ENCODE measurements at regions not wholly inside any gene's neighbourhood (a gene's known extent, or its start where the extent isn't known, plus 50 kb on each side); places are given as distances from the start of the nearest gene placed in this dataset.
A peak's percentile ranks its signal among the peaks of the same experiment; 100 is the strongest.

DNA sequence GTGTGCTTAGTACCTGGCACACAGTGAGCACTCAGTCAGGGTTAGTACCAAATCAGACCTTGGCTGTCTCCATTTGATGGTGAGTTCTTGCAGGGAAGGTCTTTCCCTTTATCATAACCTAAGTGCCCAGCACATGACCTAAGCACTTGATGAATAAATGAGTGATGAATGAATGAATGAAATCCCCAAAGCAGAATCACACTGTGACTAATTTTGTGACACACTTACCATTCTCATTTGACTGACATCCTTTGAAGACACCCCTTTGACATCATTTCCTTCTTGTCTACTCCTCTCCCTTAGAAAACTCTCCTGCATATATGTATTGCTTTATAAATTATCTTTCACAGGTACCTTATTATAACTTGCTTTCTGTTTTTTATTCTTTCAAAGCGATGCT is 130.2 kb upstream of the ELL2 start:
- no peak for DNase-seq

- no peak for DNase-seq
These were observed 128.6 kb upstream of the ELL2 start for GRCh38 chr5:96090215-96090614.

DNA sequence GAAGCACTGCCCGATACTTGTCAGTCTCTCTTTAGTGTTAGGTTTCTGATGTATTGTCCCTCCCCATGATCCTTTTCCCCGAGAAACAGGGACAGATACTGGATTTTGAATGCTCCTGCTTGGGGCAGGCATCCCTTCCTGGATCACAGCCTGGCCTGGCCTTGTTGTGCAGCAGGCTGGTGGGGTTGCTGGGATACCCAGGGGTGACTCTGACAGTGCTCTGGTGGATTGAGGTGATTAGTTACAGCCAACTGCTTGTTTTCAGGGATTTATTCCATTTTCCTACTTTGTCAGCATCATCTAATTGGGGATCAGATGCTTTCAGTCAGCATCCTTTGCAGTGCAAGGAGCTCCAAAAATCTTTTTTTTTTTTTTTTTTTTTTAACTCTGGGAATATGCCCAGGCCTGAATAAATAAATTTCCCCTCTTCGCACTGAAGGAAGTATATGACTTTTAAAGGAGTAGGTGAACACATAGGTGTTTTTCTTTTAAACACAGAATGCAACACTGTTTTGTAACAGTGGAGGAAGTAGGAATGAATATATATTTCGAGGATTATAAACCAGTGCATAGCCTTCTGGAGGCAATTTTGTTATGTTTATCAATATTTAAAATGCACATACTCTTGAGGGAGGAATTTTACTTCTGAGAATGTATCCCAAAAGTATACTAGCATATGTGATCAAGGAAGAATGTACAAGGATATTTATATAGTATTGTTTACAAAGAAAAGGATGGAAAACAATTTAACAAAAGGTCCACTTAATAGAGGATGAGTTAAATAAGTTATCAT is 127.3 kb upstream of the ELL2 start:
- DNase-seq, result peak; percentile 38

GRCh38 chr5:96087939-96088338 is 126.3 kb upstream of the ELL2 start:
- DNase-seq, result no peak

DNA sequence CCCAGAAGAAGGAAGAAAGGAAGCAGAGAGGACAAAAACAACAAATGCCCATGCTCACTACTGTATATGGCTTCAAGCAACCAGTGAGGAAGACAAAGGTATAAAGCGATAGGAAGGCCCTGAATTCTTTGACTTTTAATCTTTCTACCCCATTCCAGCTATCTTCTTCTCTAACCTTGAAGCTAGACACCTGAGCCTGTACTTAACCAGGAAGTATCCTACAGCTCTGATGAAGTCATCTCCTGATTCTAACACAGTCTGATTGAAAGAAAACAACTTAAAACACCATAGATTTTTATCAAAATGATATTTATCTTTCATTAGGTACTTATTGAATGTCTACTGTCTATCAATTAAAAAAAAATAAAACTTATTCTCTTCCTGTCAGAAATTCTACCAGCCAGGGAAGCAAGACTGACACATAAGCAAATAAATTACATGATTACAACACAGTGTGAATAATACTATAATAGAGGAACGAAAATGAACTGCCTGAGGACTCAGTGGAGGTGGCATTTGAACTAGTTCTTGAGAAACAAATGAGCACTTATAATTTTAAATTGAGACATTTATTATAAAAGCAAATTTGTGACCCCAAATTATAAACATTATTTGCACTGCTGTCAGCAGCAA is 123.3 kb upstream of the ELL2 start:
- no peak for DNase-seq

GRCh38 chr5:96083361-96083881 is 121.8 kb upstream of the ELL2 start:
- no peak for DNase-seq

- DNase-seq, result no peak
These were observed 119.7 kb upstream of the ELL2 start for GRCh38 chr5:96081276-96081858.

GRCh38 chr5:96080557-96080956 is 118.9 kb upstream of the ELL2 start:
- no peak for DNase-seq

DNA sequence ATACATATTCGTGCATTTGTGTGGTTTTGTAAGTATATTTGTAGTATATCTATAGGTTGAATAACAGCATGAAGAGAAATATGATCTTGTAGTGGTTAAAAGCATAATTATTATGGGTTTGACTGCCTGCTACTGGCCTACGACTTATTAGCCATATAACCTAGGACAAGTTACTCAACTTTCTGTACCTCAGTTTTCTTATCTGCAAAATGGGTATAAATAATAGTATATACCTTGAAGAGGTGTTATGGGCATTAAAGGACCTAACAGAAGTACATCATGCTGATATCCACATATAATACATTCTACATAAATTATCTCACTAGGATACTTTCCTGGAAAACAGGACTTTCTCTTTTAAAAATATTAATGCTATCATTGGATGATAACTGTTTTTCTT is 118.3 kb upstream of the ELL2 start:
- no peak for DNase-seq

GRCh38 chr5:96079075-96079474 is 117.4 kb upstream of the ELL2 start:
- DNase-seq, result no peak

- no peak for DNase-seq
These were observed 114.8 kb upstream of the ELL2 start for GRCh38 chr5:96076451-96076850.

DNA sequence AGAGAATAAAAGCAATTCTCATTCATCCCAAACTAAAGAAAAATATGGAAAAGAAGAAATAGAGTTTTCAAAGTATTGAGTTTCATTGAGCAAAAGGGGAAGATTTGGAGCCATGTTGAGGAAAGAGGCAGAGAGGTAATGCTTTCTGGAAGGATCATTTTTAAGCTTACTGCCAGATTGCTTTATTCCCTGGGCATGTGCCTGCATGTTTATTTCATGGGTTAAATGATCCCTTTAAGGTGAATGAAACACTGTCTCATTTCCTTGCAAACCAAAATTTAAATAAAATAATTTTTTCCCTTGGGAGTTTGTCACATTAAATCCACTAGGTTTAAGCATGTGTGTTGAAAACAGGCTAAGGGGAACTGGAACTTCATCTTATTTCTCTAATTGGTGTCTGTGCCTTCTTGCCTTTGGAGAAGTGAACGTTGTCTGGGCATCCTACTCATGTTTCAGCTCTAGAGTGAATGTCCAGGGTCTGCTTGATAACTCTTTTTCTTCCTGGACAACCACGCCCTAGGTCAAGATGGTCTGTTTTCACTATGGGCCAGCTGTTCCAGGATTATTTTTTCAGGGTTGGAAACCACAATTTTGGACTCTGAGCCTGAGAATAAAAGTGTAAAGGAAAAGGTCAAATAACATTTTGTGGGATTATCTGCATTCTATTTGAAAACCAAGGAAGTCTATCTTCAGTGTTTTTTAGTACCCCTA is 114.1 kb upstream of the ELL2 start:
- no peak for DNase-seq

DNA sequence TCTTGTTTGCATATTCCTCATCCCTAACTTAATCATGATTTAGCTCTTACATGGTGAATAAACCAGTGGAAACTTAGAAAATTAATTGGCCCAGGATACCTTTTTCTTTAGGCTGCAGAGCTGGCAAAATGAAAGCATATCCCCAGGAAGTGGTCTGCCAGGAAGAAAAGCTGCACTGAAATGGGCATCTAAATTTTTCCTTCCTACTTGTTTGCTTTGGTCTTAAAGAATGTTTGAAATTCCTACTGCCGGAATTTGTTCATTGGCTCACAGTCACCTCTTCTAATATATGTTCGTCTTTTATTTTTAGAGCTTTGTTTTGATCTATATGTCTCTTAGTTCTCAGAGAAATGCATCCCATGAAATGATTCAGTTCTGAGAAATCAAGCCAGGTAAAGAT is 113.2 kb upstream of the ELL2 start:
- no peak for DNase-seq

DNA sequence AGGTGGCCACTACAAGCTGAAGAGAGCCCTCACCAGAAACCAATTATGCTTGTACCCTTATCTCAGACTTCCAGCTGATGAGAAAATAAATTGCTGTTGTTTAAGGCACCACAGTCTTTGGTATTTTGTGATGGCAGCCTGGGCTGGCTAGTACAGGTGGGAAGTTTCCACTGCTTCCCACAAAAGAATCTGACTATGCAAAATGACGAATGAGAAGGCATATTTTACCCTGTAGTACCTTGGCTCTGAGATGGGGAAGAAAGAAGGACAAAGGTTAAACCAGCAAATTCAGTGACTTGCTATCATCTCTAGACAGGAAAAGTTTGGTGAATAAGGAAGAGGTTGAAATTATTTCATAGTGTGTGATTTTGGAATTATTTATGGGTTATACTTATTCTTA is 112.8 kb upstream of the ELL2 start:
- no peak for DNase-seq

DNA sequence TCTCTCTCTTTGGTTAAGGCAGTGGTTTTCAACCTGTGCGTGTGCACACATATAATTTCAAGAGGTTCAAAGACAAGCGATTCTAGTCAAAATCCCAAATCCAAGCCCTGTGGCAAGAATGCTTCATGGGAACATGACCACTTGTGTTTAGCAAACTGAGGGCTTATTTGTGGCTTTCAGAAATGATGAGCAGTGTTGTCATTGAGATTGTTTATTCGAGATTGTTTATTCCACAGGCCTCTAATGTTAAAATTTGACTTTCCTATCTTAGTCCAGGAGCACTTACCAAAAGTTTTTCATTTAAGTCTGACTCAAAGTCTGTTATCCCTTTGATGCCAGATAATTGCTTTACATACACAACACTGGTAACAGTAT is 111.1 kb upstream of the ELL2 start:
- no peak for DNase-seq

GRCh38 chr5:96072138-96072790 is 110.6 kb upstream of the ELL2 start:
- DNase-seq, result no peak

- DNase-seq, result no peak
These were observed 109.1 kb upstream of the ELL2 start for GRCh38 chr5:96070622-96071225.

GRCh38 chr5:96067894-96068614 is 106.4 kb upstream of the ELL2 start:
- DNase-seq, result no peak

GRCh38 chr5:96067251-96067650 is 105.6 kb upstream of the ELL2 start:
- DNase-seq, result no peak

GRCh38 chr5:96066386-96066719 is 104.7 kb upstream of the ELL2 start:
- DNase-seq, result no peak

DNA sequence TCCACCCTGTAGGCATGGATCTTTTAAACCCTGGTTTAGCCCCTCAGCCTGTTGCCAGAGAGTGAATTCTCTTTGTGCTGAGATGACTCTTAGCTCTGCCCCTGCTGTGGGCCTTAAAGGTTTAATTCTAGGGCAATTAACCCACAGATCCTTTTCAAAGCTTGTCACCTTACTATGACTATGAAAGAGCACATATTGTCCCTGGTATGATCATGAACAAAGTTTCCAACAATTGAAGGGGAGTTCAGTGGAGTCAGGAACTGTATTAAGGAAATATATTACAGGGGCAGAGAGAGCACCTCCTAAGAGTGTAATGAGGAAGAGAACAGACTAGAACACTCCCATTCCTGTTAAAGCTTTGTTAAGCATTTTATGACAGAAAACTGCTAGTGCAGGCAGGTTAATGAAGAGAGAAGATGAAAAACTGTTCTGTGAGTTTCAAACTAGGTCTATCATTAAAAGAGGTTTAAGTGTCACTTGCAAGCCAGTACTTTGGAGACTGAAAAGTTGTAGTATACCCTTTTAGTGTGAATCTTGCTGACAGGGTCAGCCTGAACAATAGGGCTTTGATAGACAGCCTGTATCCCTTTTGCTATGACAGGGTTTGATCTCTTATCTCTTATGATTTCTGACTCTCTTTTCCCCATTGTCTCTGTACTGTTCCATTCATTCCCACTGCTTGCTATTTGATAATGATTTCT is 104.2 kb upstream of the ELL2 start:
- no peak for DNase-seq

All from midbrain (tissue), 1 donor.